WI38 (cell line): ENCODE measurements at regions not wholly inside any gene's neighbourhood (a gene's known extent, or its start where the extent isn't known, plus 50 kb on each side); places are given as distances from the start of the nearest gene placed in this dataset.
"Not testable (repeated sequence)": the region's sequence is repeated elsewhere in the genome, so short reads cannot be mapped to it uniquely, and the experiment has no call there.

Experiments used
- H3K4me3 ChIP-seq: 2 replicates; pipeline ENCODE4 v1.5.1; 2011; ENCODE audit warnings: low read depth, mild to moderate bottlenecking, control low read depth, low read length
- CTCF ChIP-seq: IDR thresholded peaks from 2 replicates; pipeline ENCODE4 v1.5.1; 2012; ENCODE audit warnings: low read depth, mild to moderate bottlenecking, control low read depth, low read length

DNA sequence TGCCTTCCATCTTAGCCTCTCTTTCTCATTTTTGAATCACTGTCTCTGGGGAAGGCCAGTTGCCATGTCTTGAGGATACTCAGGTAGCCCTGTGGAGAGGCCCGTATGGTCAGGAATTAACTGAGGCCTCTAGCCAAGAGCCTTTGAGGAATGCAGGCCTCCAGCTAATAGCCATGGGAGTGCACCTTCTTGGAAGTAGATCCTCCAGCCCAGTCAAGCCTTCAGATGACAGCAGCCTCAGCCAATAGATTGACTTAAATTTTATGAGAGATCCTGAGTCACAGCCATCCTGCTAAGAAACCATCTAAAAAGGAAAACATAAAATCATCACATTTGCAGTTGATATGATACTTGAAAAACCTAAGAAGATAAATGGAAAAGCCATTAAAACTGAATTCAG is 112.5 kb upstream of the BNIP2 start:
- no peak for TF ChIP-seq CTCF
- H3K4me3 ChIP-seq, result no peak overlapping the region

DNA sequence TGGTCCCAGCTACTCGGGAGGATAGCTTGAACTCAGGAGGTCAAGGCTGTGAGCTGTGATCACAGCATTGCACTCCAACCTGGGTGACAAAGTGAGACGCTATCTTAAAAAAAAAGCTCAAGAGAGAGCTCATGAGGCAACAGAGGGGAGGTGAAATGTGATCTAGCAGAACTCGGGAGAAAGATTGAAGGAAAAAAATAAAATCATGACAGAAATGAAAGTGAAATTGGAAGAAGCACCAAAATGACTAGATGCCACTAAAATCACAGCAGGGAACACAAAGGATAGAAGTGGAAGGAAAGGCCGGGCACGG is 109.4 kb upstream of the BNIP2 start:
- H3K4me3 ChIP-seq, result no peak overlapping the region
- no peak for TF ChIP-seq CTCF

DNA sequence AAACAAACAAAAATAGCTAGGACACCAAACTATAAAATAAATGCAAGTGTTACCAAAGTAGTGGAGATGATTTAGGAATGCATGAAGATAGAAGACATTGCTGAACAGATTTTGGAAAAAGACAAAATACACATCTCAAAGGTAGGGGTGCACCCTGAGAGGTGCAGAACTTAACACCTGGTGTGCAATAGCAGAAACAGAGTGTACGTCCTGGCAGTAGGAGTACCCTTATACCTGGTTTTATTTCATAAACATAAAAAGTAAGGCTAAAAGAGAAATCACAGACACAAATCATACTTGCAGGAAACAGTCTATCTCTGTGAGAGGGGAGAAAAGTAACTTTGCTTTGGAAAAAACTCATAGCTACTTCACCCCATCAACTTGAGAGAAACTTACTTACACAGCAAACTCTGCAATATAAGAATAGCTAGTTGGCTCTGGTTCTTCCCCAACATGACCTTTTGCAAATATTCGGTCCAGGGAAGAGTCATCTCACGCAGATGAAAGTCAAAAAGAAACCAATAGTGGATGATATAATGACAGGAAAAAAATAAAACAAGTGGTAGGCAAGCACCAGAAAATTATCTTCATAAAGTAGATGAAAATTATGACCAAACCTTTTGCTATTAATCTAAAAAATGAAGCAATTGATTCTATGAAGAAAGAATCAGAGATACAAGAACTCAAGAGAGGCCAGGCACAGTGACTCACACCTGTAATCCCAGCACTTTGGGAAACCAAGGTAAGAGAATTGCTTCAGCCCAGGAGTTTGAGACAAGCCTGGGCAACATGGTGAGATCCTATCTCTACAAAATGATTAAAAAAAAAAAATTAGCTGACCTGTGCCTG is 108.9 kb upstream of the BNIP2 start:
- TF ChIP-seq CTCF, result no peak

GRCh38 chr15:59794229-59794886 is 105.2 kb upstream of the BNIP2 start:
- TF ChIP-seq CTCF, result no peak

More for the DNA sequence above, 108.9 kb upstream of the BNIP2 start:
- no peak overlapping the region for H3K4me3 ChIP-seq

GRCh38 chr15:59792359-59792758 is 103.2 kb upstream of the BNIP2 start:
- no peak for TF ChIP-seq CTCF
- H3K4me3 ChIP-seq, result no peak overlapping the region

More at GRCh38 chr15:59794229-59794886, 105.2 kb upstream of the BNIP2 start:
- H3K4me3 ChIP-seq, result no peak overlapping the region

- TF ChIP-seq CTCF, result no peak
- no peak overlapping the region for H3K4me3 ChIP-seq
Observed at GRCh38 chr15:59791755-59792154, 102.6 kb upstream of the BNIP2 start.

DNA sequence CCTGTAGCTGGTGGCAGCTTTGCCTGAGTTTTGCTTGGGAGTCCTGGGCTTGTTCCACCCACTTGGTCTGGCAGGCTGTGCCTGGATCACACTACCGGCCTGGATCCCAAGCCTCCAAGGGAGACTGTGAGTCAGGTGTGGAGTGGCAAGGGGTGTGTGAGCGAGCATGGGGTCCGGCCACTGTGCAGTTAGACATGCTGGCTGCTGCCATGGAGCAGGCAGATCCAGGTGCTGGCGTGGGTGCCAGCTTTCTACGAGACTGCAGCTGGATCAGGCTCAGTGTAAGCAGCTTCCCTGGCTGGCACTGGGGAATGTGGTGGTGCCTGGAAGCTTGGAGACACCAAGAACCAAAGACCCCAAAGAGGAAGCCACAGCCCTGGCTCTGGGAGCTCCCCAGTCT is 102.0 kb upstream of the BNIP2 start:
- no peak for TF ChIP-seq CTCF
- no peak overlapping the region for H3K4me3 ChIP-seq

- H3K4me3 ChIP-seq, result not testable (repeated sequence)
Observed at GRCh38 chr15:59786466-59786865, 97.3 kb upstream of the BNIP2 start.

DNA sequence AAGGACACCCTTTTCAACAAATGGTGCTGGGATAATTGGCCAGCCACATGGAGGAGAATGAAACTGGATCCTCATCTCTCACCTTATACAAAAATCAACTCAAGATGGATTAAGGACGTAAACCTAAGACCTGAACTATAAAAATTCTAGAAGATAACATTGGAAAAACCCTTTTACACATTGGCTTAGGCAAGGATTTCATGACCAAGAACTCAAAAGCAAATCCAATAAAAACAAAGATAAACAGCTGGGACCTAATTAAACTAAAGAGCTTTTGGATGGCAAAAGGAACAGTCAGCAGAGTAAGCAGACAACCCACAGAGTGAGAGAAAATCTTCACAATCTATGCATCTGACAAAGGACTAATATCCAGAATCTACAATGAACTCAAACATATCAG is 96.9 kb upstream of the BNIP2 start:
- not testable (repeated sequence) for H3K4me3 ChIP-seq

- H3K4me3 ChIP-seq, result not testable (repeated sequence)
Observed at GRCh38 chr15:59783774-59784520, 94.8 kb upstream of the BNIP2 start.
